SK-N-SH (cell line): ENCODE measurements at regions not wholly inside any gene's neighbourhood (a gene's known extent, or its start where the extent isn't known, plus 50 kb on each side); places are given as distances from the start of the nearest gene placed in this dataset.

Experiments
- EP300 ChIP-seq, 2 experiments: IDR thresholded peaks; 2 replicates each; pipeline versions ENCODE4 v1.4.0 to v1.6.1; 2012; ENCODE audit warnings: borderline replicate concordance in 1 of 2, low read depth in 1 of 2, low read length in 1 of 2
- NRF1 ChIP-seq: IDR thresholded peaks from 2 replicates; pipeline ENCODE4 v1.6.1; 2012; ENCODE audit warnings: low read depth, mild to moderate bottlenecking, low read length
- TEAD4 ChIP-seq: IDR thresholded peaks from 2 replicates; pipeline ENCODE4 v1.4.0; 2012; ENCODE audit warnings: mild to moderate bottlenecking, borderline replicate concordance; ENCODE audit not compliant: insufficient read depth
- TF ChIP-seq, protein P1 (sequence below): fragments of 200-600 bp; sonication (generic); IDR thresholded peaks from 2 replicates; pipeline ENCODE4 v1.6.1; 2017; ENCODE audit warnings: antibody characterized with exemption, mild to moderate bottlenecking, moderate library complexity
- TF ChIP-seq, protein P2 (sequence below): IDR thresholded peaks from 2 replicates; pipeline ENCODE4 v1.6.1; 2012; ENCODE audit warnings: mild to moderate bottlenecking, low read depth, low read length, moderate library complexity

DNA sequence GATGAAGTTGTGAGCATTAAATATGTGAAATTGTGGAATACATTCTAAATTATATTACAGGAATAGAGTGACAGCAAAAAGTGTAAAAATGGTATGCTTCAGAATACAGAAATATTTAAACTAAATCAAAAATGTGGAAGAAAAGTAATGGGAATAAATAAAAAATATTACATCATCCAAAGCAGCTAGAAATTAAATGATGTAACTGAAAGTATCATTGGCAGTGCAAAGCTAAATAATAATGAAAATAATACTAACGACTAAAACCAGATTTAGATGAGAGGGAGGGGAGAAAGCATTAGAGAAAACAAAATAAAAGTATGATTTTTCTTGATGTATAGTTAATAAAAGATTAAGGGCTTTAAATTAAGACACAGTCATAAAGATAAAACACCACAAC lies 1104.0 kb downstream of the EPHA7 start:
- TF ChIP-seq TEAD4: no peak
- no peak for TF ChIP-seq EP300 (IDR thresholded peaks at IDR 0.05; ENCODE audit: borderline replicate concordance in 1 of 2, low read depth in 1 of 2, low read length in 1 of 2)
- TF ChIP-seq, protein P1, sequence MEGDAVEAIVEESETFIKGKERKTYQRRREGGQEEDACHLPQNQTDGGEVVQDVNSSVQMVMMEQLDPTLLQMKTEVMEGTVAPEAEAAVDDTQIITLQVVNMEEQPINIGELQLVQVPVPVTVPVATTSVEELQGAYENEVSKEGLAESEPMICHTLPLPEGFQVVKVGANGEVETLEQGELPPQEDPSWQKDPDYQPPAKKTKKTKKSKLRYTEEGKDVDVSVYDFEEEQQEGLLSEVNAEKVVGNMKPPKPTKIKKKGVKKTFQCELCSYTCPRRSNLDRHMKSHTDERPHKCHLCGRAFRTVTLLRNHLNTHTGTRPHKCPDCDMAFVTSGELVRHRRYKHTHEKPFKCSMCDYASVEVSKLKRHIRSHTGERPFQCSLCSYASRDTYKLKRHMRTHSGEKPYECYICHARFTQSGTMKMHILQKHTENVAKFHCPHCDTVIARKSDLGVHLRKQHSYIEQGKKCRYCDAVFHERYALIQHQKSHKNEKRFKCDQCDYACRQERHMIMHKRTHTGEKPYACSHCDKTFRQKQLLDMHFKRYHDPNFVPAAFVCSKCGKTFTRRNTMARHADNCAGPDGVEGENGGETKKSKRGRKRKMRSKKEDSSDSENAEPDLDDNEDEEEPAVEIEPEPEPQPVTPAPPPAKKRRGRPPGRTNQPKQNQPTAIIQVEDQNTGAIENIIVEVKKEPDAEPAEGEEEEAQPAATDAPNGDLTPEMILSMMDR: no peak
- TF ChIP-seq, protein P2, sequence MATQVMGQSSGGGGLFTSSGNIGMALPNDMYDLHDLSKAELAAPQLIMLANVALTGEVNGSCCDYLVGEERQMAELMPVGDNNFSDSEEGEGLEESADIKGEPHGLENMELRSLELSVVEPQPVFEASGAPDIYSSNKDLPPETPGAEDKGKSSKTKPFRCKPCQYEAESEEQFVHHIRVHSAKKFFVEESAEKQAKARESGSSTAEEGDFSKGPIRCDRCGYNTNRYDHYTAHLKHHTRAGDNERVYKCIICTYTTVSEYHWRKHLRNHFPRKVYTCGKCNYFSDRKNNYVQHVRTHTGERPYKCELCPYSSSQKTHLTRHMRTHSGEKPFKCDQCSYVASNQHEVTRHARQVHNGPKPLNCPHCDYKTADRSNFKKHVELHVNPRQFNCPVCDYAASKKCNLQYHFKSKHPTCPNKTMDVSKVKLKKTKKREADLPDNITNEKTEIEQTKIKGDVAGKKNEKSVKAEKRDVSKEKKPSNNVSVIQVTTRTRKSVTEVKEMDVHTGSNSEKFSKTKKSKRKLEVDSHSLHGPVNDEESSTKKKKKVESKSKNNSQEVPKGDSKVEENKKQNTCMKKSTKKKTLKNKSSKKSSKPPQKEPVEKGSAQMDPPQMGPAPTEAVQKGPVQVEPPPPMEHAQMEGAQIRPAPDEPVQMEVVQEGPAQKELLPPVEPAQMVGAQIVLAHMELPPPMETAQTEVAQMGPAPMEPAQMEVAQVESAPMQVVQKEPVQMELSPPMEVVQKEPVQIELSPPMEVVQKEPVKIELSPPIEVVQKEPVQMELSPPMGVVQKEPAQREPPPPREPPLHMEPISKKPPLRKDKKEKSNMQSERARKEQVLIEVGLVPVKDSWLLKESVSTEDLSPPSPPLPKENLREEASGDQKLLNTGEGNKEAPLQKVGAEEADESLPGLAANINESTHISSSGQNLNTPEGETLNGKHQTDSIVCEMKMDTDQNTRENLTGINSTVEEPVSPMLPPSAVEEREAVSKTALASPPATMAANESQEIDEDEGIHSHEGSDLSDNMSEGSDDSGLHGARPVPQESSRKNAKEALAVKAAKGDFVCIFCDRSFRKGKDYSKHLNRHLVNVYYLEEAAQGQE: no peak
- TF ChIP-seq NRF1: no peak
